Peyer's patch (tissue), 4 donors: ENCODE measurements at regions not wholly inside any gene's neighbourhood (a gene's known extent, or its start where the extent isn't known, plus 50 kb on each side); places are given as distances from the start of the nearest gene placed in this dataset.

Experiments used
- POLR2A ChIP-seq, 2 donors: fragments of 450-650 bp; IDR thresholded peaks; one replicate each; pipeline ENCODE4 v1.5.1; 2017; ENCODE audit warnings: antibody characterized with exemption in 2 of 2, mild to moderate bottlenecking in 2 of 2, moderate library complexity in 2 of 2
- TF ChIP-seq, protein P1 (sequence below), 6 experiments: fragments of 450-650 bp in 4 of 6; fragments of 200-600 bp in 2 of 6; sonication (generic) in 1 of 6; IDR thresholded peaks; one replicate each; pipeline ENCODE4 v1.5.1; 2017 to 2019; ENCODE audit warnings: antibody characterized with exemption in 6 of 6, mild to moderate bottlenecking in 3 of 6, moderate library complexity in 1 of 6

DNA sequence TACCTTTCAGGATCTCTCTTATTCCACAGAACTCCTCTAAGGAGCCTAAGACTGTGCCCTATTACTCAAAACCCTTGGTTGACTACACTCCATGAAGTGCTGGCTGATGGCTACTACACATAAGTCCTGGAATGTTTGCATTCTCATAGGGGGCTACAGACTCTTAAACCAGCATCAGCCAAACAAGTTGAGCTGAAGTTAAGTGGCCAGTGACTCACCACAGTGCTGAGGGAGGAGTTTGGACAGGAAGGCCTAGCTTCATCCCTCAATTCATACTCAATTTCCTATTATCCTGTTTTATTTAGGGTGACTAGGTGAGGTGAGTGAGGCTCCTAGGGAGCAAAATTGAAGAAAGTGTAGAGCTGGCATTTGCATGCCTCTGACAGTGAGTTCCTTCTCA, 246.7 kb downstream of the SMAD2 start:
- TF ChIP-seq, protein P1, sequence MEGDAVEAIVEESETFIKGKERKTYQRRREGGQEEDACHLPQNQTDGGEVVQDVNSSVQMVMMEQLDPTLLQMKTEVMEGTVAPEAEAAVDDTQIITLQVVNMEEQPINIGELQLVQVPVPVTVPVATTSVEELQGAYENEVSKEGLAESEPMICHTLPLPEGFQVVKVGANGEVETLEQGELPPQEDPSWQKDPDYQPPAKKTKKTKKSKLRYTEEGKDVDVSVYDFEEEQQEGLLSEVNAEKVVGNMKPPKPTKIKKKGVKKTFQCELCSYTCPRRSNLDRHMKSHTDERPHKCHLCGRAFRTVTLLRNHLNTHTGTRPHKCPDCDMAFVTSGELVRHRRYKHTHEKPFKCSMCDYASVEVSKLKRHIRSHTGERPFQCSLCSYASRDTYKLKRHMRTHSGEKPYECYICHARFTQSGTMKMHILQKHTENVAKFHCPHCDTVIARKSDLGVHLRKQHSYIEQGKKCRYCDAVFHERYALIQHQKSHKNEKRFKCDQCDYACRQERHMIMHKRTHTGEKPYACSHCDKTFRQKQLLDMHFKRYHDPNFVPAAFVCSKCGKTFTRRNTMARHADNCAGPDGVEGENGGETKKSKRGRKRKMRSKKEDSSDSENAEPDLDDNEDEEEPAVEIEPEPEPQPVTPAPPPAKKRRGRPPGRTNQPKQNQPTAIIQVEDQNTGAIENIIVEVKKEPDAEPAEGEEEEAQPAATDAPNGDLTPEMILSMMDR (IDR thresholded peaks at IDR 0.05): no peak
- no peak for TF ChIP-seq POLR2A (IDR thresholded peaks at IDR 0.05)
